ENCODE measurements at regions not wholly inside any gene's neighbourhood (a gene's known extent, or its start where the extent isn't known, plus 50 kb on each side); places are given as distances from the start of the nearest gene placed in this dataset.

GRCh38 chr12:74446466-74446865 lies 91.2 kb upstream of the ATXN7L3B start:
- Mint-ChIP-seq H3K4me1 (ENCODE audit: unreplicated experiment) (no peaks in the 10 kb centered on the region), H3K36me3 (ENCODE audit: unreplicated experiment) (no peaks in the 10 kb centered on the region), H3K9me3 (ENCODE audit: unreplicated experiment) (no peaks in the 10 kb centered on the region), H3K27ac (ENCODE audit: unreplicated experiment) (no peak overlapping the region), H3K27me3 (ENCODE audit: unreplicated experiment) (peaks cover 8% of the 10 kb centered on the region), H3K4me3 (ENCODE audit: unreplicated experiment) (no peak overlapping the region)
- no peak for DNase-seq (ENCODE audit: extremely low spot score, unreplicated experiment)
- no peak for TF ChIP-seq CTCF (IDR thresholded peaks at IDR 0.05)

- Mint-ChIP-seq H3K36me3 (ENCODE audit: unreplicated experiment) (no peaks in the 10 kb centered on the region), H3K4me3 (ENCODE audit: unreplicated experiment) (no peak overlapping the region), H3K27ac (ENCODE audit: unreplicated experiment) (no peak overlapping the region), H3K4me1 (ENCODE audit: unreplicated experiment) (no peaks in the 10 kb centered on the region), H3K9me3 (ENCODE audit: unreplicated experiment) (no peaks in the 10 kb centered on the region), H3K27me3 (ENCODE audit: unreplicated experiment) (no peaks in the 10 kb centered on the region)
- no peak for DNase-seq (ENCODE audit: extremely low spot score, unreplicated experiment)
- TF ChIP-seq CTCF (IDR thresholded peaks at IDR 0.05) = no peak
Observed at GRCh38 chr12:74449872-74450271, 87.8 kb upstream of the ATXN7L3B start.

GRCh38 chr12:74454109-74454508 lies 83.5 kb upstream of the ATXN7L3B start:
- H3K4me3 Mint-ChIP-seq (ENCODE audit: unreplicated experiment) = no peak overlapping the region
- no peaks in the 10 kb centered on the region for H3K9me3 Mint-ChIP-seq (ENCODE audit: unreplicated experiment)
- no peaks in the 10 kb centered on the region for H3K36me3 Mint-ChIP-seq (ENCODE audit: unreplicated experiment)
- TF ChIP-seq CTCF (IDR thresholded peaks at IDR 0.05) = no peak
- no peaks in the 10 kb centered on the region for H3K4me1 Mint-ChIP-seq (ENCODE audit: unreplicated experiment)
- no peaks in the 10 kb centered on the region for H3K27me3 Mint-ChIP-seq (ENCODE audit: unreplicated experiment)
- H3K27ac Mint-ChIP-seq (ENCODE audit: unreplicated experiment) = no peak overlapping the region
- DNase-seq (ENCODE audit: extremely low spot score, unreplicated experiment) = no peak

- Mint-ChIP-seq H3K4me3 (ENCODE audit: unreplicated experiment) (no peak overlapping the region), H3K4me1 (ENCODE audit: unreplicated experiment) (no peaks in the 10 kb centered on the region), H3K27ac (ENCODE audit: unreplicated experiment) (no peak overlapping the region), H3K27me3 (ENCODE audit: unreplicated experiment) (no peaks in the 10 kb centered on the region), H3K9me3 (ENCODE audit: unreplicated experiment) (no peaks in the 10 kb centered on the region), H3K36me3 (ENCODE audit: unreplicated experiment) (no peaks in the 10 kb centered on the region)
- DNase-seq (ENCODE audit: extremely low spot score, unreplicated experiment) = no peak
- no peak for TF ChIP-seq CTCF (IDR thresholded peaks at IDR 0.05)
Observed at GRCh38 chr12:74455429-74455828, 82.2 kb upstream of the ATXN7L3B start.

GRCh38 chr12:74456431-74456830 lies 81.2 kb upstream of the ATXN7L3B start:
- Mint-ChIP-seq H3K4me3 (ENCODE audit: unreplicated experiment) (no peak overlapping the region), H3K27me3 (ENCODE audit: unreplicated experiment) (no peaks in the 10 kb centered on the region), H3K27ac (ENCODE audit: unreplicated experiment) (no peak overlapping the region)

More at GRCh38 chr12:74456431-74456830, 81.2 kb upstream of the ATXN7L3B start:
- no peaks in the 10 kb centered on the region for H3K36me3 Mint-ChIP-seq (ENCODE audit: unreplicated experiment)
- no peaks in the 10 kb centered on the region for H3K9me3 Mint-ChIP-seq (ENCODE audit: unreplicated experiment)
- DNase-seq (ENCODE audit: extremely low spot score, unreplicated experiment) = no peak
- TF ChIP-seq CTCF (IDR thresholded peaks at IDR 0.05) = no peak
- H3K4me1 Mint-ChIP-seq (ENCODE audit: unreplicated experiment) = no peaks in the 10 kb centered on the region
